SK-N-SH treated with all-trans-retinoic acid at 6 μM for 48 hours (cell line): ENCODE measurements at regions not wholly inside any gene's neighbourhood (a gene's known extent, or its start where the extent isn't known, plus 50 kb on each side); places are given as distances from the start of the nearest gene placed in this dataset.

Experiments used
- ATAC-seq: fragments of 200-7000 bp; cut with Tn5 transposase; 3 replicates; pipeline ENCODE4 v1.9.1; 2020; ENCODE audit warnings: mild to moderate bottlenecking, moderate library complexity
- ARNTL ChIP-seq: fragments of 450-650 bp; formaldehyde crosslinking; IDR thresholded peaks from 2 replicates; pipeline ENCODE4 v1.5.0; 2020; ENCODE audit warnings: low read depth, mild to moderate bottlenecking, moderate library complexity, borderline replicate concordance
- BACH2 ChIP-seq: fragments of 250-450 bp; sonication (Bioruptor Pico); IDR thresholded peaks from 2 replicates; pipeline ENCODE4 v1.9.0; 2021; ENCODE audit warnings: mild to moderate bottlenecking, borderline replicate concordance
- CREB5 ChIP-seq: fragments of 250-450 bp; sonication (Bioruptor Pico); IDR thresholded peaks from 2 replicates; pipeline ENCODE4 v1.5.1; 2020; ENCODE audit warnings: low read depth, mild to moderate bottlenecking, moderate library complexity
- CSDC2 ChIP-seq: fragments of 250-450 bp; sonication (Bioruptor Pico); IDR thresholded peaks from 2 replicates; pipeline ENCODE4 v1.5.0; 2020; ENCODE audit warnings: mild to moderate bottlenecking, moderate library complexity
- CSRNP3 ChIP-seq: fragments of 250-450 bp; sonication (Bioruptor Pico); IDR thresholded peaks from 2 replicates; pipeline ENCODE4 v1.5.1; 2021; ENCODE audit warnings: mild to moderate bottlenecking, moderate library complexity
- ESRRG ChIP-seq: fragments of 250-450 bp; sonication (Bioruptor Pico); IDR thresholded peaks from 2 replicates; pipeline ENCODE4 v1.6.1; 2021; ENCODE audit warnings: mild to moderate bottlenecking
- GLIS3 ChIP-seq: fragments of 250-450 bp; sonication (Bioruptor Pico); IDR thresholded peaks from 2 replicates; pipeline ENCODE4 v1.5.0; 2020; ENCODE audit warnings: mild to moderate bottlenecking, moderate library complexity
- ISL1 ChIP-seq: fragments of 250-450 bp; sonication (Bioruptor Pico); IDR thresholded peaks from 2 replicates; pipeline ENCODE4 v2.1.2; 2022; ENCODE audit warnings: mild to moderate bottlenecking, moderate library complexity
- OSR1 ChIP-seq: fragments of 250-450 bp; sonication (Bioruptor Pico); IDR thresholded peaks from 2 replicates; pipeline ENCODE4 v1.8.0; 2022; ENCODE audit warnings: moderate library complexity, mild to moderate bottlenecking, inconsistent platforms
- PATZ1 ChIP-seq: fragments of 250-450 bp; sonication (Bioruptor Pico); IDR thresholded peaks from 2 replicates; pipeline ENCODE4 v1.8.0; 2020; ENCODE audit warnings: mild to moderate bottlenecking, moderate library complexity, borderline replicate concordance
- POU6F1 ChIP-seq: fragments of 250-450 bp; sonication (Bioruptor Pico); IDR thresholded peaks from 2 replicates; pipeline ENCODE4 v1.8.0; 2021; ENCODE audit warnings: low read depth, mild to moderate bottlenecking, moderate library complexity, borderline replicate concordance
- PPARA ChIP-seq: fragments of 250-450 bp; sonication (Bioruptor Pico); IDR thresholded peaks from 2 replicates; pipeline ENCODE4 v1.5.0; 2020; ENCODE audit warnings: mild to moderate bottlenecking, borderline replicate concordance
- TCF4 ChIP-seq: fragments of 250-450 bp; sonication (Bioruptor Pico); IDR thresholded peaks from 2 replicates; pipeline ENCODE4 v1.8.0; 2021; ENCODE audit warnings: mild to moderate bottlenecking, moderate library complexity, borderline replicate concordance
- TOX ChIP-seq: fragments of 250-450 bp; sonication (Bioruptor Pico); IDR thresholded peaks from 2 replicates; pipeline ENCODE4 v1.8.0; 2021; ENCODE audit warnings: mild to moderate bottlenecking, moderate library complexity, borderline replicate concordance
- TSHZ2 ChIP-seq: fragments of 250-450 bp; sonication (Bioruptor Pico); IDR thresholded peaks from 2 replicates; pipeline ENCODE4 v1.5.0; 2020; ENCODE audit warnings: mild to moderate bottlenecking, moderate library complexity
- ZFP30 ChIP-seq: fragments of 450-650 bp; formaldehyde crosslinking; IDR thresholded peaks from 2 replicates; pipeline ENCODE4 v1.5.0; 2022; ENCODE audit warnings: mild to moderate bottlenecking, moderate library complexity
- ZNF565 ChIP-seq: fragments of 450-650 bp; formaldehyde crosslinking; conservative IDR thresholded peaks from 2 replicates; pipeline ENCODE4 v1.5.0; 2020; ENCODE audit warnings: low read depth, mild to moderate bottlenecking, moderate library complexity
- ZNF70 ChIP-seq: fragments of 450-650 bp; formaldehyde crosslinking; IDR thresholded peaks from 2 replicates; pipeline ENCODE4 v1.5.0; 2020; ENCODE audit warnings: mild to moderate bottlenecking, moderate library complexity
- ZNF8 ChIP-seq: fragments of 450-650 bp; formaldehyde crosslinking; IDR thresholded peaks from 2 replicates; pipeline ENCODE4 v1.5.0; 2020; ENCODE audit warnings: mild to moderate bottlenecking, moderate library complexity

- TF ChIP-seq CSRNP3 (no peak), TOX (CRISPR knock-in tag) (no peak), OSR1 (CRISPR knock-in tag) (no peak)
Observed at GRCh38 chr1:100642826-100643225, 76.7 kb upstream of the VCAM1 start (continued).

GRCh38 chr1:100643471-100644196, 75.9 kb upstream of the VCAM1 start:
- peak; percentile 73 for ATAC-seq
- peak; percentile 59; the same call in 1 of the 2 replicates for TF ChIP-seq PATZ1
- TF ChIP-seq ISL1, result peak; percentile 73
- no peak for TF ChIP-seq ZNF565
- TF ChIP-seq CSDC2 (CRISPR knock-in tag), result no peak

- no peak for ATAC-seq
- TF ChIP-seq BACH2 (no peak), ARNTL (CRISPR knock-in tag) (no peak), ZFP30 (CRISPR knock-in tag) (no peak), TSHZ2 (CRISPR knock-in tag) (no peak), TOX (CRISPR knock-in tag) (no peak), ZNF70 (no peak), ISL1 (no peak), ESRRG (no peak)
Observed at GRCh38 chr1:100646001-100646400, 73.5 kb upstream of the VCAM1 start.

- TF ChIP-seq POU6F1 (CRISPR knock-in tag), result no peak
- no peak for TF ChIP-seq GLIS3
- TF ChIP-seq TCF4, result no peak
- no peak for TF ChIP-seq ZNF8 (CRISPR knock-in tag)
- no peak for TF ChIP-seq TOX (CRISPR knock-in tag)
- TF ChIP-seq CSRNP3, result no peak
- no peak for TF ChIP-seq PPARA (CRISPR knock-in tag)
- no peak for TF ChIP-seq CSDC2 (CRISPR knock-in tag)
- TF ChIP-seq TSHZ2 (CRISPR knock-in tag), result no peak
- TF ChIP-seq CREB5, result no peak
- no peak for TF ChIP-seq ZNF565
- TF ChIP-seq PATZ1, result no peak
- ATAC-seq, result no peak
Observed at GRCh38 chr1:100649146-100649545, 70.4 kb upstream of the VCAM1 start.
